ENCODE measurements at regions not wholly inside any gene's neighbourhood (a gene's known extent, or its start where the extent isn't known, plus 50 kb on each side); places are given as distances from the start of the nearest gene placed in this dataset.

- DNase-seq, result no peak
Measured at GRCh38 chr1:29501227-29501976, 265.1 kb downstream of the PTPRU start.

DNA sequence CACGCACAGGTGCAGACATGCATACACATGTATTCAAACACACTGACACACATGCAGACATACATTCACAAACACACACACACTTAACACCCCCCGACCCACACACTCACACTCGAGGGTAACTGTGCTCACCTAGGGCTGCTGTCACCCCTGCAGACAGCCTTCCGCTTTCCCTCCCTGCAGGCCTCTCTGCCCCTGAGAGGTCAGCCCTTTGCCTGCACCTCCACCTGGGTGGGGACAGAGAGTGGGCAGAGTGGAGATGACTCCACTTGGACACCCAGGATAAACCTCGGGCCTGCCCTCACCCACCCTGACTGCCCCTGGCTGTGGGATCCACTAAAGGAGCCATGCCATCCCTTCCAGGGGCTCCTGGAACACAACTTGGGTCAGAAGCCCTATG is 264.3 kb downstream of the PTPRU start:
- no peak for DNase-seq

DNA sequence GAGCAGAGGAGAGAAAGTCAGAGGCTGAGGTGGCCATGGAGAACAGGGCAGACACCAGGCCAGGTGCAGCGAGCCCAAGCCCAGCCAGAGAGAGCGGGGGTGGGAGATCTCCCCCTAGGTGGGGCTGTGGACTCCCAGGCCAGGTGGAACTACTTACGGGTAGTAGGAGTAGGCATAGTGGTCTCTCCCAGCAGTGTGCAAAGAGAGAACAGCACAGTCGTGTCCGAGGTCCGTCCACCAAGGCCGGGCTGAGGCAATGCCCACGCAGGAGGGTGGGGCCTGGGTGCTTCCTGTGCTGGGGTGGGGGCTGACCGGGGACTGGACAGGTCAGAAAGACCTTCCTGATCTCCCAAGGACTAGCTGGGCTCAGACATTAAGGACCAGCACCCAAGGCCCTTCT is 263.7 kb downstream of the PTPRU start:
- no peak for DNase-seq

DNA sequence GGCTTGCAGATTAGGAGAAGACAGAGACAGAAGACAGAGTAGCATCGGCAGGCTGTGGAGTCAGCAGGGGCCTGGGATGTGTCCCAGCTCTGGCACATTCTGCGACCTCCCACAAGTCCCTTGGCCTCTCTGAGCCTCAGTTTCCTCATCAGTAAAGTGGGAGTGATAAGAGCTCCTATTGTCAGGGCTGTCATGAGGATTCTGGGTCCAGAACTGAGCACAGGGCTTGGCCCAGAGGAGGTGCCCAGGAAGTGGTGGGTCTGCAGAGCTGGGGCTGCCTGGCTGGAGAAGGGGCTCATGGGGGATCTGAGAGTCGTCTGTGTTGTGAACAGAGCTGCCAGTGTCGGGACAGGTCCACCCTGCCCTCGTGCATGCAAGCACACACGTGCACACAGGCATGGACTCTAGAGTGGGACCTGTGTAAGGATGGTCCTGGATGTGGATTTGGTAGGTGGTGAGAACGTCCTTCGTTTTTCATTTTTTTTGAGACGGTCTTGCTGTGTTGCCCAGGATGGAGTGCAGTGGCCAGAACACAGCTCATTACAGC is 262.9 kb downstream of the PTPRU start:
- DNase-seq, result no peak

- no peak for DNase-seq
Measured at GRCh38 chr1:29498126-29499103, 262.1 kb downstream of the PTPRU start.

GRCh38 chr1:29497395-29498125 is 261.2 kb downstream of the PTPRU start:
- no peak for DNase-seq

- no peak for DNase-seq
Measured at GRCh38 chr1:29496701-29497100, 260.4 kb downstream of the PTPRU start.

DNA sequence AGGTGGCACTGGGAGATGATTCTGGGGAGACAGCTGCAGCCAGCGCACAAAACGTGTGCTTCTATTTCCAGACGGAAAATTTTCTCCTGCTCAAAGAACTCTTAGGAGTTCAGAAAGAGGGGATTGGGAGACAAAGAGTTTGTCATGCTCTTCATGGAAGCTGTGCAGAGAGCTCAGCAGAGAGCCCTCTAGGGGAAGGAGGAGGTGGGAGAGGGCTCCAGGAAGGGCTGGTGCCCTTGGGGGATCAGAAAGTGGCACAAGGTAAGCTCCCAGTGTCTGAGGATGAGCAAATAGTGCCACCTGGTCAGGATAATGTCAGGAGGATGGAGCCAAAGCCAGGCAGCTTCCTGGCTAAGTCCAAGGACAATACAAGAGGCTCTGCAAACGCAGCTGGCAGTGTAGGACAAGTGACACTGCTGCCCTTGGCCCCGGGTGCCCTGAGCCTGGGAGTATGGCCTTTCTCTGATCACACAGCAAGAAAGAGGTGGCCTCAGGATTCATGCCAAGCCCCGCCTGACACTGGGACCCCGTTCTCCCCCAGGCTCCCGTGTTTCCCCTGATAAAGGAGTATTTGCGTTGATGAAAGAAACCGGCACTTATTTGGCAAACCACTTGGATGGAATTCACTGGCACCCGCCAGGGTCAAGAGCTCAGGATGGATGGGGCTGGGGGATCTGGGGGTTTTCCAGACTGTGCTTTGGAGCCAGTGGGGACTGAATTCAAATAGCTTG is 254.0 kb downstream of the PTPRU start:
- DNase-seq, result no peak

DNA sequence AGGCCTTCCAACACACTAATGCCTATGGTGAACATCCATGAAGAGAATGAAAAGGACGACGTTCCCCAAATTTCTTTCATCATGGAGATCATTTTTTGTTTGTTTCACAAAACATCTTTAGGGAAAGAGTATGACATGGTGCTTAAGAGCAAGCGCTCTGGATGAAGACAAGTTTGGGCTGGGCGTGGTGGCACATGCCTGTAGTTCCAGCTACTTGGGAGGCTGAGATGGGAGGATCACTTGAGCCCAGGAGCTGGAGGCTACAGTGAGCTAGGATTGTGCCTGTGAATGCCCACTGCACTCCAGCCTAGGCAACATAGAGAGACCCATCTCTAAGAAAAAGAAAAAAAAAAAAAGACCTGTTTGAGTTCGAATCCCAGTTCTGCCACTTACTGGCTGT is 253.1 kb downstream of the PTPRU start:
- no peak for DNase-seq

DNA sequence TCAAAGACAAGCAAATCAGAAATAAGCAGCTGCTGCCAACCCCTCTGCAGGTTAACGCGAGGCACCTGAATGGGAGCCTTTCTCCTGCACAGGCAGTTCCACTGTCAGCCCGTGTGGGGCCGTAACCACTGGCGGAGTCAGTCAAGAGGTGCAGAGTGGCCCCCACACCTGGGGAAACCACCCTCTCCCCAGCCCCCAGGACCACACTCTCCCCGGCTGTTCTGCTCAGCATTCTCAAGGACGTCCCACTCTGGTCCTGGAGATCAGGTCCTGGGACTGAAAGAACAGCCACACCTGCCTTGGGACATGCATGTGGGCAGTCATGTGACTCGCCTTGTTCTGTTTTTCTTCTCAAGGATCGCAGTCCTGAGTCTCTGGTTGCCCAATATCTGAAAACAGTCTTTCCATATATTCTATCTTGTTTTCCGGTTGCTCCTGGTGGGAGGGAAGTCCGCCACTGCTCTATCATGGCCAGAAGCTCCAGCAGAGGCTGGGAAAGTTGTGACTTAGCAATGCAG is 252.5 kb downstream of the PTPRU start:
- no peak for DNase-seq

DNA sequence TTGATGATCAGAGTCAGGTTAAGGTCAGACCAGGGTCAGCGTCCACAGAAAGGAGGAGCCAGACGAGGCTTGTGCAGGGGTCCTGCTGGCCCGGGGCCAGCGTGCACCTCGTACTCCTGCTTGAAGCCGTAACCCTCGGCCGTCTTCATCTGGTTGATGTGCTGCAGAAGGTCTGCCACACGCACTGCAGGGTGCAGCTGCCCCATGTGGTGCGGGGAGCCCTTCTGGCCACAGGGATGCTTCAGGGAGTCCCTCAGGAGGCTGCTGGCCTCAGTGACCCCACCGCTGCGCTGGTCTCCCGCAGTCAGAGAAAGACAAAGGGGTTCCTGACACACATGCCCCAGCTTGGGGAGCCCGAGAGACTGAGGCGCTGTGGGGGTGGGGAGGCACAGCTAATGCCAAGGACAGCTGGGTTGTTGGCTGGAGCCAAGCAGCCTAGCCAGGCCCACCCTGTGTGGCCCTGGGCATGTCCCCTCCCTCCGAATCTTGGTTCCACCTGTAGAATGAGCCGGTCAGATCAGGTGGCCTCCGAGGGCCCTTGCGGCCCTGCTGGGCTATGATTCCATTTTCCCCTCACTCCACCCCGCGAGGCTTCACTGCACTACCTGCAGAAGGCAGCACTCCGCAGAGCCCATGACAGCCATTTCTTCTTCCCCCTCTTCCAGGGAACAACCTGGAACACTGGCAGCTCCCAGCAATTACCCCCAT is 251.9 kb downstream of the PTPRU start:
- DNase-seq, result no peak

DNA sequence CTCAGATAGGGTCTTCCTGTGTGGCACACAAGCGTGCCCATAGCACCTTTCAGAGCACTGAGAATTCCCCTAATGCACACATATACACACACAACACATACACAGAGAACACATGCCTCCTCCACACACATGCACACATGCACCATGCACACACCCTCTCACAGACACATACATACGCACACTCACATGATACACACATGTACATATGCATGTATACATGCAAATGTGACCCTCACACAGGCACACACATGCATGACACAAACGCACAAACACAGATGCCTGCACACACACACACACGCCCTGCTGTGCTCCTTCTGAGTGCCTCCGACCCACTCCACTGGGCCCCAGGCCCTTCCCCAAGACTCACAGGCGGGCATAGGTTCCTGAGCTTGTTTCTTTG is 251.0 kb downstream of the PTPRU start:
- DNase-seq, result no peak

DNA sequence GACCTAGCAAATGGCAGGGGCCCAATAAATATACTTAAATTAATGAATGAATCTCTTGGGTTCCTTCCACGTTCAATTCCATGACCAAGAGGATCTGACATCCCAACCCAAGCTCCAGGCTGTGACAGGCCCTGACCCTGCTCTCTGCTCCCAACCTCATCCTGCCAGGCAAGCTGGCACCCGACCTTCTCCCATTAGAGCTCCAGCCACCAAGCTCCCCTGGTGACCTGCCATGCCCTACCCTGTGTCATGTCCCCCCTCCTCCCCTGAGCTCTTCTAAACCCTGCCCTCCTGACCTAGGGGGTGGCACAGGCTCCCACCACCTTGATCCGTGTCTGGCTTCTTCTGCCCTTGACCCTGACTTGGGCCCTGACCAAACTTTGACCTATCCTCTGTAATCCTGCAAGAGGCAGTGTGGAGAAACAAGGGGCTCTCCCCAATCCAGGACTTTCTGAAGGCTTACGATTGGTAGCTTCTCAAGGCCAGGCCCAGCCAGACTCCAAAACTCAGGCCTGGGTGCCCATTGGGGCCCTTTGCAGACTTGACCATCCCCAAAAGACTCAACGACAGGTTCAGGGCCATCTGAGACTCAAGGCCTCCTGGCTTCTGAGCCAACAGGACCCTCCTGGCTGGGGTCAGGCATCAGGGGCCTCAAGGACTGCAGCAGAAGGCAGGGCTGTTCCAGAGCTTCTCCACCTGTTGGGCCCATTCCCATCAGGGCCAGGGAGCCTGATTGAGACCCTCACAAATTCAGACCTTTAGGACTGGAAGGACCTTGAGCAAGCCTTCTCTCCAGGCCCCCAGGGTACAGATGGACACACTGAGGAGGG is 249.0 kb downstream of the PTPRU start:
- no peak for DNase-seq

- DNase-seq, result no peak
Measured at GRCh38 chr1:29482991-29483390, 246.7 kb downstream of the PTPRU start.

DNA sequence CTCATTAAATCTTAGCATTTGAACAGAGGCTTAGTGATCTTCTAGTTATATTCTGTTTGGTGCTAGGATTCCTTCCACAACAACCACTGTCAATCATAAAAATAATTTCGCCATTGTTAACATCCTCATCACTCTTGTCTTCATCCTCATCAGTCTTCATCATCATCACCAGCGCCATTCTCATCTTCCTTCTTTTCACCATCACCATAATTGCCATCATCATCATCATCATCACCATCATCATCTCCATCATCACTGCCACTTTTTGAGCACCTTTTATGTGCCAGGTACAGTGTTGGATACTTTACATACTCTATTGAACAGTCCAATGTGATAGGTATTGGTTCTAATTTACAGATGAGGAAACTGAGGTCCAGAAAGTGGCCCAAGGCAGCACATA is 245.7 kb downstream of the PTPRU start:
- DNase-seq, result no peak

- no peak for DNase-seq
Measured at GRCh38 chr1:29481031-29481430, 244.7 kb downstream of the PTPRU start.

DNA sequence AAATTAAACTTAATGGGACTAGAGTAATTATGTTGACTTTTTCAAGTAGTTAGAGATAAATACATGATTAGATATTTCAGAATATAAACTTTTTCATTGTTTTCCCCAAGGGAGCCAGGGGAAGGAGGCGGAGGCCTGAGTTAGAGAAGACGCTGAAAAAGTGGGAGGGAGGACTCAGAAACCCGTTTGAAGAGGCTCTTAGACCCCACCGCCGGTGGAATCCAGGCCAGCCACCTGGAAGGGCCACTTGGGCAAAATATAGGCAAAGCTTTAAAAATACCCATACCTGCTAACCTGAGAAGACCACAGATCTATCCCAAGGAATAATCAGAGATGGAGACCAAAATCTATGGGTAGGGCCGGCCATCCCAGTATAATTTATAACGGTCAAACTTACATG is 242.6 kb downstream of the PTPRU start:
- DNase-seq, result no peak

GRCh38 chr1:29478151-29478791 is 241.9 kb downstream of the PTPRU start:
- DNase-seq, result no peak

GRCh38 chr1:29475326-29475725 is 239.0 kb downstream of the PTPRU start:
- DNase-seq, result no peak
